Pancreas (tissue), 10 donors: ENCODE measurements at regions not wholly inside any gene's neighbourhood (a gene's known extent, or its start where the extent isn't known, plus 50 kb on each side); places are given as distances from the start of the nearest gene placed in this dataset.

Experiments
- ATAC-seq, 4 donors: fragments of 200-7000 bp; cut with Tn5 transposase; one replicate each; pipeline versions ENCODE4 v1.8.0 to v1.9.1; 2020; ENCODE audit warnings: mild to moderate bottlenecking in 4 of 4, moderate library complexity in 4 of 4
- DNase-seq, 6 donors: peaks; one replicate each; pipeline ENCODE4 v3.0.0-alpha.2; 2020
- FAIRE-seq: peaks from 2 replicates; lab custom pipeline; 2012; peaks lifted over from hg19 to GRCh38; lab: Jason Lieb, UNC
- H3K27ac ChIP-seq, 4 donors: fragments of 200-600 bp; sonication (generic); 1 replicate in 3 of 4; 2 replicates in 1 of 4; pipeline versions ENCODE4 v1.5.0 to v1.8.0; 2020
- H3K27me3 ChIP-seq, 4 donors: fragments of 200-600 bp; one replicate each; pipeline ENCODE4 v1.8.0; 2021
- H3K36me3 ChIP-seq, 3 donors: fragments of 200-600 bp; sonication (generic) in 1 of 3; one replicate each; pipeline versions ENCODE4 v1.5.0 to v1.8.0; 2020 to 2021
- H3K4me1 ChIP-seq, 3 donors: fragments of 200-600 bp; one replicate each; pipeline ENCODE4 v1.8.0; 2021
- H3K4me3 ChIP-seq, 4 donors: fragments of 200-600 bp; sonication (generic) in 2 of 4; one replicate each; pipeline versions ENCODE4 v1.5.0 to v1.8.0; 2020 to 2021
- H3K9me3 ChIP-seq, 4 donors: fragments of 200-600 bp; one replicate each; pipeline ENCODE4 v1.8.0; 2021
- CTCF ChIP-seq, 4 donors: fragments of 200-600 bp; sonication (generic) in 3 of 4; IDR thresholded peaks; one replicate each; pipeline versions ENCODE4 v1.5.0 to v1.8.0; 2021; ENCODE audit warnings: antibody characterized with exemption in 4 of 4
- WGBS, 2 donors: extraction: QIAGEN DNeasy Blood & Tissue Kit; methylation state at CpG; one replicate each; pipeline ENCODE4 v1.1.7; 2013; 5-methylcytosine and 5-hydroxymethylcytosine counted together
- intact Hi-C, 3 donors: fragments of 100-400 bp; cut with DNase I; formaldehyde crosslinking; loops; one replicate each; pipeline versions ENCODE4 v1.11.1 to v1.14.2; 2022
- donor health status: healthy with polysubstance abuse.
- donor health status: DM: no; HTN: no; CAD: no; lungs with moderate emphysema.
- donor health status: DM: no; HTN: no; CAD: no.
- donor health status: control.
- donor health status: control.
- donor health status: Bipolar disorder and iron deficiency.
- donor health status: DM: yes; HTN: yes; CAD: no.
- donor health status: DM: no; HTN: no; CAD: no.
- donor health status: DM: no; HTN: no; CAD: no.
- donor health status: DM: yes; HTN: yes; CAD: no.

- no peak overlapping the region for H3K27ac ChIP-seq
- intact Hi-C loops, result no loop called here
- H3K9me3 ChIP-seq, result no peaks in the 10 kb centered on the region
- ATAC-seq (no peak), DNase-seq (no peak), FAIRE-seq (no peak)
- no peak overlapping the region for H3K4me3 ChIP-seq
- H3K4me1 ChIP-seq, result no peaks in the 10 kb centered on the region
- WGBS, 2 donors, result 61 to 84% methylated on average over 1 of the region's 1 CpG
- H3K27me3 ChIP-seq, result no peaks in the 10 kb centered on the region
- no peaks in the 10 kb centered on the region for H3K36me3 ChIP-seq
- no peak for TF ChIP-seq CTCF (IDR thresholded peaks at IDR 0.05)
Observed at GRCh38 chr4:179503976-179504375, 2061.7 kb upstream of the AGA start.

GRCh38 chr4:179509489-179509888, 2067.3 kb upstream of the AGA start:
- no peak for FAIRE-seq
- H3K36me3 ChIP-seq, result no peaks in the 10 kb centered on the region
- no peak for TF ChIP-seq CTCF (IDR thresholded peaks at IDR 0.05)
- no peak overlapping the region for H3K4me3 ChIP-seq
- 46 to 47% methylated on average over 1 of the region's 1 CpG for WGBS, 2 donors
- no peaks in the 10 kb centered on the region for H3K27me3 ChIP-seq
- H3K9me3 ChIP-seq, result no peaks in the 10 kb centered on the region
- DNase-seq, result no peak
- no peak overlapping the region for H3K27ac ChIP-seq
- no peak for ATAC-seq
- intact Hi-C loops, result no loop called here
- no peaks in the 10 kb centered on the region for H3K4me1 ChIP-seq

- no peak for ATAC-seq
- WGBS, 2 donors, result 64 to 78% methylated on average over 2 of the region's 2 CpGs
- no peak for FAIRE-seq
- DNase-seq, result no peak
- no peaks in the 10 kb centered on the region for H3K9me3 ChIP-seq
- no peak for TF ChIP-seq CTCF (IDR thresholded peaks at IDR 0.05)
- no peak overlapping the region for H3K27ac ChIP-seq
- intact Hi-C loops, result no loop called here
- no peaks in the 10 kb centered on the region for H3K27me3 ChIP-seq
- H3K36me3 ChIP-seq, result no peaks in the 10 kb centered on the region
- no peak overlapping the region for H3K4me3 ChIP-seq
- no peaks in the 10 kb centered on the region for H3K4me1 ChIP-seq
Observed at GRCh38 chr4:179521952-179522351, 2079.7 kb upstream of the AGA start.

- H3K4me1 ChIP-seq, result no peaks in the 10 kb centered on the region
- DNase-seq (no peak), ATAC-seq (no peak), FAIRE-seq (no peak)
- H3K27me3 ChIP-seq, result no peaks in the 10 kb centered on the region
- H3K9me3 ChIP-seq, result no peaks in the 10 kb centered on the region
- no peak for TF ChIP-seq CTCF (IDR thresholded peaks at IDR 0.05)
- no peak overlapping the region for H3K4me3 ChIP-seq
- H3K27ac ChIP-seq, result no peak overlapping the region
- no peaks in the 10 kb centered on the region for H3K36me3 ChIP-seq
- intact Hi-C loops, result no loop called here
- WGBS, 2 donors, result 34 to 43% methylated on average over 3 of the region's 3 CpGs
Observed at GRCh38 chr4:179530958-179531357, 2088.7 kb upstream of the AGA start.

- WGBS, 2 donors, result 48 to 58% methylated on average over 3 of the region's 3 CpGs
- no peak for TF ChIP-seq CTCF (IDR thresholded peaks at IDR 0.05)
- FAIRE-seq (no peak), DNase-seq (no peak), ATAC-seq (no peak)
- no peaks in the 10 kb centered on the region for H3K27me3 ChIP-seq
- no peaks in the 10 kb centered on the region for H3K4me1 ChIP-seq
- no peak overlapping the region for H3K4me3 ChIP-seq
- H3K27ac ChIP-seq, result no peak overlapping the region
- H3K9me3 ChIP-seq, result no peaks in the 10 kb centered on the region
- intact Hi-C loops, result no loop called here
- H3K36me3 ChIP-seq, result no peaks in the 10 kb centered on the region
Observed at GRCh38 chr4:179536694-179537093, 2094.5 kb upstream of the AGA start.
